ENCODE measurements at regions not wholly inside any gene's neighbourhood (a gene's known extent, or its start where the extent isn't known, plus 50 kb on each side); places are given as distances from the start of the nearest gene placed in this dataset.

DNA sequence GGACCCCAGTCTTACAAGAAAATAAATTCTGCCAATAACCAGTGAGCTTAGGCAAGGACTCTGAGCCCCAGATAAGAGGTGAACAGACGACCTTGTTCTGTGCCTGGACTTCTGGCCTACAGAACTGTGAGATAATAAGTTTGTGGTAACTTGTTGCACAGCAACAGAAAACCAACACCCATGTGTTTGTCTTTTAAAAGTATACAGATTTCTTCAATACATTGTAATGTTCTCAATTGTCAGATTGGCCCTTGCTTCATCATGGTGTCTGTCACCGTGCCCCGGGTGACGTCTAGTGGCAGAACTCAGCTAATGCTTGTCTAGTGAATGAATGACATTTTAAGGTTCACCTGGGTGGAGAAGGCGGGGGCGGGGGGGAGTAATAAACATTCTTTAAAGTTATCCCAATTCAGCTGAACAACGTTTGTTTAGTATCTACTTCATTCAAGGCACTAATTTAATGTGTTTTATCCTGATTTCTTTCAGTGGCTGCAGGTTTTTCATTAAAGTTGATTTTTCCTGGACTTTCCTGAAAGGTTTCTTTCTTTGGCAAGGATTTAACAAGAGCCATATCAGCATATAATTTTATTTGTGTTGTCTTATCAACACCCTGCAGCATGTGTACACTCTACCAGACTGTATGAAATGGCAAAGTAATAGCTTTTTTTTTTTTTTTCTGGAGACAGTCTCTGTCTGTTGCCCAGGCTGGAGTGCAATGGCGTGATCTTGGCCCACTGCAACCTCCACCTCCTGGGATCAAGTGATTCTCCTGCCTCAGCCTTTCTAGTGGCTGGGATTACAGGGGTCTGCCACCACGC, 123.8 kb upstream of the DLX2 start:
- Histone ChIP-seq H3K9me3 (ENCODE audit: low read depth) (no peaks in the 10 kb centered on the region), H3K4me1 (ENCODE audit: insufficient read depth) (no peaks in the 10 kb centered on the region), H2AFZ (no peak overlapping the region), H3K36me3 (replicated peaks; ENCODE audit: insufficient read depth, low read depth) (no peaks in the 10 kb centered on the region), H3K27me3 (no peaks in the 10 kb centered on the region), H3K4me2 (no peak overlapping the region), H3K27ac (peak overlapping the region; percentile 16), H3K4me3 (no peak overlapping the region), H3K9me2 (replicated peaks; ENCODE audit: insufficient read depth) (no peaks in the 10 kb centered on the region), H3K79me2 (no peaks in the 10 kb centered on the region), H4K20me1 (ENCODE audit: insufficient read depth, poor library complexity, severe bottlenecking) (no peaks in the 10 kb centered on the region)
- DNase-seq (ENCODE audit: low spot score), result peak; percentile 69
- 64% methylated on average over 9 of the region's 9 CpGs for WGBS (ENCODE audit: low lambda C conversion rate, missing lambda C conversion rate)
- TF ChIP-seq, protein P1, sequence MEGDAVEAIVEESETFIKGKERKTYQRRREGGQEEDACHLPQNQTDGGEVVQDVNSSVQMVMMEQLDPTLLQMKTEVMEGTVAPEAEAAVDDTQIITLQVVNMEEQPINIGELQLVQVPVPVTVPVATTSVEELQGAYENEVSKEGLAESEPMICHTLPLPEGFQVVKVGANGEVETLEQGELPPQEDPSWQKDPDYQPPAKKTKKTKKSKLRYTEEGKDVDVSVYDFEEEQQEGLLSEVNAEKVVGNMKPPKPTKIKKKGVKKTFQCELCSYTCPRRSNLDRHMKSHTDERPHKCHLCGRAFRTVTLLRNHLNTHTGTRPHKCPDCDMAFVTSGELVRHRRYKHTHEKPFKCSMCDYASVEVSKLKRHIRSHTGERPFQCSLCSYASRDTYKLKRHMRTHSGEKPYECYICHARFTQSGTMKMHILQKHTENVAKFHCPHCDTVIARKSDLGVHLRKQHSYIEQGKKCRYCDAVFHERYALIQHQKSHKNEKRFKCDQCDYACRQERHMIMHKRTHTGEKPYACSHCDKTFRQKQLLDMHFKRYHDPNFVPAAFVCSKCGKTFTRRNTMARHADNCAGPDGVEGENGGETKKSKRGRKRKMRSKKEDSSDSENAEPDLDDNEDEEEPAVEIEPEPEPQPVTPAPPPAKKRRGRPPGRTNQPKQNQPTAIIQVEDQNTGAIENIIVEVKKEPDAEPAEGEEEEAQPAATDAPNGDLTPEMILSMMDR (IDR thresholded peaks at IDR 0.05; ENCODE audit: poor library complexity), result peak; percentile 45
- TF ChIP-seq EZH2 (IDR thresholded peaks at IDR 0.05; ENCODE audit: borderline replicate concordance), result no peak
- no peak for TF ChIP-seq EZH2phosphoT487 (IDR thresholded peaks at IDR 0.05; ENCODE audit: low read depth, severe bottlenecking, unreplicated experiment)

DNA sequence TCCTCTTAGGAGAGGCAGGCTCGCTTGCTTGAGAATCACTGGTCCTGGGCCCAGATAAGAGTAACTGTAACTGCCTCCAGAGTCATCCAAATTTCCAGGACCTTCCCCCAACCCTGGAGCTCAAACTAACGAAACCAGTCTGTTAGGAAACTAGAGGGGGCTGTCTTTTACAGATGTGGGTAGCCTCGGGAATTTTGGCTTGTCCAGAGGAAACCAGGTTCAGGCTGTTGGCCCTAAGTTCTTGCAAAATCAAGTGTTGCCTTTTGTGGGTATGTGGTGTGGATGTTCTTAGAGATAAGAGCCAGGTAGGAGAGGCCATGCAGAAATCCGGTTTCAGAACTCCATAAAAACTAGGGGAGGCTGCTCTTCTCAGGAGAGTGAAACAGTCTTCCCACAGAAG, 125.0 kb upstream of the DLX2 start:
- no peaks in the 10 kb centered on the region for H3K27me3 ChIP-seq
- no peaks in the 10 kb centered on the region for H3K79me2 ChIP-seq
- no peaks in the 10 kb centered on the region for H3K9me2 ChIP-seq (replicated peaks; ENCODE audit: insufficient read depth)
- H3K9me3 ChIP-seq (ENCODE audit: low read depth), result no peaks in the 10 kb centered on the region
- no peaks in the 10 kb centered on the region for H4K20me1 ChIP-seq (ENCODE audit: insufficient read depth, poor library complexity, severe bottlenecking)
- no peak for DNase-seq (ENCODE audit: low spot score)
- no peak overlapping the region for H2AFZ ChIP-seq
- TF ChIP-seq, protein P1 (IDR thresholded peaks at IDR 0.05; ENCODE audit: poor library complexity), result no peak
- TF ChIP-seq EZH2phosphoT487 (IDR thresholded peaks at IDR 0.05; ENCODE audit: low read depth, severe bottlenecking, unreplicated experiment) (no peak), EZH2 (IDR thresholded peaks at IDR 0.05; ENCODE audit: borderline replicate concordance) (no peak)
- 69% methylated on average over 4 of the region's 4 CpGs for WGBS (ENCODE audit: low lambda C conversion rate, missing lambda C conversion rate)
- H3K27ac ChIP-seq, result peak overlapping the region; percentile 4
- H3K4me2 ChIP-seq, result no peak overlapping the region
- H3K4me3 ChIP-seq, result no peak overlapping the region
- H3K4me1 ChIP-seq (ENCODE audit: insufficient read depth), result peaks cover 3% of the 10 kb centered on the region
- H3K36me3 ChIP-seq (replicated peaks; ENCODE audit: insufficient read depth, low read depth), result no peaks in the 10 kb centered on the region

DNA sequence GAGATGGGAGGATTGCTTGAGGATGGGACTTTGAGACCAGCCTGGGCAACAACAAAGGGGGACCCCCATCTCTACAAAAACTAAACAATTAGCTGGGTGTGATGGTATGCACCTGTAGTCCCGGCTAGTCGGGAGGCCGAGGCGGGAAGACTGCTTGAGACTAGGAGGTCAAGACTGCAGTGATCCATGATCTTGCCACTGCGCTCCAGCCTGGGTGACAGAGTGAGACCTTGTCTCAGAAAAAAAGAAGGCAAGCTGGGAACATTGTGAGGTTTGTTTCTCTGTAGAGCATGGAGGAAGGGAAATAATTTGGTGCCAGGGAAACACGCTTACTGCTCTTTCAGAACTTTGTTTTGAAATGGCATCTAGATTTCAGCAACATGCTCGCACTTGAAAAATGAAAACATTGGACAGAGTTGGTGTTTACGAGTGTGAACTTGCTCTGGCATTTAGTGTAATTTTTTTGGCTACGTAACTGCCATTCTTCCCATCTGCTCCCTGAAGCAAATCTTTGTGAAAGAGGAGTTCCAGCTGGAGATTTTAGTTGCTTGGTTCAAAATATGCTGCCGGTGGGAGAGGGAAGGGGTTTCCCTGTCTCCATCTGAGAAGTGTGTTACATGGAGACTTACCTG, 125.6 kb upstream of the DLX2 start:
- H3K9me2 ChIP-seq (replicated peaks; ENCODE audit: insufficient read depth), result no peaks in the 10 kb centered on the region
- H3K9me3 ChIP-seq (ENCODE audit: low read depth), result no peaks in the 10 kb centered on the region
- no peak overlapping the region for H3K4me2 ChIP-seq
- no peak for DNase-seq (ENCODE audit: low spot score)
- H3K27ac ChIP-seq, result peak overlapping the region; percentile 15
- WGBS (ENCODE audit: low lambda C conversion rate, missing lambda C conversion rate), result 81% methylated on average over 10 of the region's 10 CpGs
- no peak overlapping the region for H3K4me3 ChIP-seq
- H4K20me1 ChIP-seq (ENCODE audit: insufficient read depth, poor library complexity, severe bottlenecking), result no peaks in the 10 kb centered on the region
- H3K27me3 ChIP-seq, result no peaks in the 10 kb centered on the region
- TF ChIP-seq, protein P1 (IDR thresholded peaks at IDR 0.05; ENCODE audit: poor library complexity), result no peak
- TF ChIP-seq EZH2phosphoT487 (IDR thresholded peaks at IDR 0.05; ENCODE audit: low read depth, severe bottlenecking, unreplicated experiment) (no peak), EZH2 (IDR thresholded peaks at IDR 0.05; ENCODE audit: borderline replicate concordance) (no peak)
- H2AFZ ChIP-seq, result no peak overlapping the region
- peaks cover 3% of the 10 kb centered on the region for H3K4me1 ChIP-seq (ENCODE audit: insufficient read depth)
- H3K36me3 ChIP-seq (replicated peaks; ENCODE audit: insufficient read depth, low read depth), result no peaks in the 10 kb centered on the region
- no peaks in the 10 kb centered on the region for H3K79me2 ChIP-seq
